Endodermal cell (in vitro differentiated cells): ENCODE measurements at regions not wholly inside any gene's neighbourhood (a gene's known extent, or its start where the extent isn't known, plus 50 kb on each side); places are given as distances from the start of the nearest gene placed in this dataset.

ENCODE experiments used
- DNase-seq: peaks from one replicate; pipeline ENCODE4 v3.0.0-alpha.2; 2017
- H3K27ac ChIP-seq: 2 replicates; pipeline ENCODE4 v1.5.1; 2013; ENCODE audit warnings: mild to moderate bottlenecking, low read depth, low read length, moderate library complexity
- H3K27me3 ChIP-seq: 2 replicates; pipeline ENCODE4 v1.6.1; 2013; ENCODE audit warnings: mild to moderate bottlenecking, low read length, moderate library complexity; ENCODE audit not compliant: insufficient read depth, control insufficient read depth, poor library complexity, severe bottlenecking
- H3K36me3 ChIP-seq: 2 replicates; pipeline ENCODE4 v1.7.0; 2013; ENCODE audit warnings: mild to moderate bottlenecking, low read length, moderate library complexity; ENCODE audit not compliant: control insufficient read depth, insufficient read depth
- H3K4me1 ChIP-seq: one replicate; pipeline ENCODE4 v1.7.0; 2013; ENCODE audit warnings: low read length; ENCODE audit not compliant: control insufficient read depth, insufficient read depth
- H3K4me3 ChIP-seq: 2 replicates; pipeline ENCODE4 v1.5.1; 2013; ENCODE audit warnings: mild to moderate bottlenecking, low read length, moderate library complexity
- H3K9ac ChIP-seq: 2 replicates; pipeline ENCODE4 v1.6.1; 2013; ENCODE audit warnings: mild to moderate bottlenecking, low read length, moderate library complexity; ENCODE audit not compliant: poor library complexity, severe bottlenecking; ENCODE audit errors: extremely low read depth
- H3K9me3 ChIP-seq: 2 replicates; pipeline ENCODE4 v1.6.1; 2013; ENCODE audit warnings: mild to moderate bottlenecking, low read length, moderate library complexity; ENCODE audit not compliant: control insufficient read depth
- H3K27ac Mint-ChIP-seq: 2 replicates; pipeline ENCODE4 v1.8.0; 2020; ENCODE audit warnings: mixed read lengths
- H3K27me3 Mint-ChIP-seq: 2 replicates; pipeline ENCODE4 v1.8.0; 2021; ENCODE audit warnings: mild to moderate bottlenecking, mixed read lengths; ENCODE audit not compliant: insufficient read depth
- H3K36me3 Mint-ChIP-seq: 2 replicates; pipeline ENCODE4 v1.8.0; 2020; ENCODE audit warnings: low read depth, mixed read lengths
- H3K4me1 Mint-ChIP-seq: 2 replicates; pipeline ENCODE4 v1.8.0; 2020; ENCODE audit warnings: mixed read lengths
- H3K4me3 Mint-ChIP-seq: 2 replicates; pipeline ENCODE4 v1.8.0; 2020; ENCODE audit warnings: mild to moderate bottlenecking, moderate library complexity, mixed read lengths
- H3K9me3 Mint-ChIP-seq: 2 replicates; pipeline ENCODE4 v1.8.0; 2020; ENCODE audit warnings: mild to moderate bottlenecking, mixed read lengths
- WGBS, 2 experiments: methylation state at CpG; one replicate each; pipeline versions ENCODE4 v1.1.5 to v1.1.7; 2013; ENCODE audit warnings: missing lambda C conversion rate in 2 of 2, mixed read lengths in 1 of 2; ENCODE audit not compliant: insufficient coverage in 1 of 2, insufficient read length in 1 of 2; 5-methylcytosine and 5-hydroxymethylcytosine counted together
- TF ChIP-seq, protein P1 (sequence below): fragments of 200-600 bp; sonication (generic); conservative IDR thresholded peaks from 2 replicates; pipeline ENCODE4 v1.5.0; 2021; ENCODE audit warnings: antibody characterized with exemption, mild to moderate bottlenecking

DNA sequence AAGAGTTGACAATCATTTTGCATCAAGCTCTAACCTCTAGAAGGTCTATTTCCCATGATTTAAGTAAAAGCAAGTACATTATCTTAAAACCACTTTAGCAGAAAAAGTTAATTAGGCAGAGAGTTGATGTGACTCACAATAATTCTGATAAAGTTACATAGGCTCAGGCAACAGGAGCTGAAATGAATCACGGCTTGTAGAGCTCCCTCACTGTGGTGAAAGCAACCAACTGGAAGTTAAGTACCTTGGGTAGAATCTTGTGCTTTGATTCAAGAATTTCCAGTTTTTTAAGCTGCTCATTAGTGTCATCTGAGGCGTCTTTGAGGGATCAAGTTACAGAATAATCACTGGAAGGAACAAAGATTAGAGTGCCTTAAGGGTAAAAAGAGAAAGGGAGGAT lies 68.9 kb upstream of the NFE2L3 start:
- 71 to 75% methylated on average over 2 of the region's 2 CpGs for WGBS, 2 experiments
- H3K4me3 Mint-ChIP-seq: no peak overlapping the region
- TF ChIP-seq, protein P1, sequence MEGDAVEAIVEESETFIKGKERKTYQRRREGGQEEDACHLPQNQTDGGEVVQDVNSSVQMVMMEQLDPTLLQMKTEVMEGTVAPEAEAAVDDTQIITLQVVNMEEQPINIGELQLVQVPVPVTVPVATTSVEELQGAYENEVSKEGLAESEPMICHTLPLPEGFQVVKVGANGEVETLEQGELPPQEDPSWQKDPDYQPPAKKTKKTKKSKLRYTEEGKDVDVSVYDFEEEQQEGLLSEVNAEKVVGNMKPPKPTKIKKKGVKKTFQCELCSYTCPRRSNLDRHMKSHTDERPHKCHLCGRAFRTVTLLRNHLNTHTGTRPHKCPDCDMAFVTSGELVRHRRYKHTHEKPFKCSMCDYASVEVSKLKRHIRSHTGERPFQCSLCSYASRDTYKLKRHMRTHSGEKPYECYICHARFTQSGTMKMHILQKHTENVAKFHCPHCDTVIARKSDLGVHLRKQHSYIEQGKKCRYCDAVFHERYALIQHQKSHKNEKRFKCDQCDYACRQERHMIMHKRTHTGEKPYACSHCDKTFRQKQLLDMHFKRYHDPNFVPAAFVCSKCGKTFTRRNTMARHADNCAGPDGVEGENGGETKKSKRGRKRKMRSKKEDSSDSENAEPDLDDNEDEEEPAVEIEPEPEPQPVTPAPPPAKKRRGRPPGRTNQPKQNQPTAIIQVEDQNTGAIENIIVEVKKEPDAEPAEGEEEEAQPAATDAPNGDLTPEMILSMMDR: no peak

DNA sequence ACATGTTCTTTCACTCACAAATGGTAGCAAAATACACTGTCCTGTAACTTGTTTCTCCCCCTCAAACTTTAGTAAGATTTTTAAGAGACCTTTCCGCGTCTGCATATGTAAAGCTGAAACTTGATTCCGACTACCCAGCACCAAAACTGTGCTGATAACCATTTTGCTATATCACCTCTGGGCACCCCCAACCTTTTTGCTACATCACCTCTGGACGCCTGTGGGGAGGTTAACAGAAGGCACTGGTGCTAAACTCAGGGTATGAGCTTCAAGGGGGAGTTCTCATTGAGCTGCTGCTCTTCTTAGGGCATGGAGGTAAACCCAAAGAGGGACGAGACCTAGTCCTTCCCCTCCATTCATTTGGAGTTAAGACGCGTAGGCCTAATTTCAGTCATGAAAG lies 67.6 kb upstream of the NFE2L3 start:
- 92 to 99% methylated on average over 7 of the region's 7 CpGs for WGBS, 2 experiments
- Mint-ChIP-seq H3K27me3 (peaks cover 2% of the 10 kb centered on the region), H3K27ac (no peak overlapping the region), H3K36me3 (no peaks in the 10 kb centered on the region), H3K4me1 (peaks cover 17% of the 10 kb centered on the region), H3K9me3 (no peaks in the 10 kb centered on the region), H3K4me3 (no peak overlapping the region)
- Histone ChIP-seq H3K27me3 (no peaks in the 10 kb centered on the region), H3K4me3 (no peak overlapping the region), H3K27ac (no peak overlapping the region), H3K9me3 (no peaks in the 10 kb centered on the region), H3K4me1 (no peaks in the 10 kb centered on the region), H3K9ac (no peak overlapping the region), H3K36me3 (no peaks in the 10 kb centered on the region)
- DNase-seq: no peak
- TF ChIP-seq, protein P1: no peak

More for the DNA sequence above, 68.9 kb upstream of the NFE2L3 start:
- Histone ChIP-seq H3K36me3 (no peaks in the 10 kb centered on the region), H3K27me3 (no peaks in the 10 kb centered on the region), H3K4me1 (peaks cover 3% of the 10 kb centered on the region), H3K9ac (no peak overlapping the region), H3K27ac (no peak overlapping the region), H3K4me3 (no peak overlapping the region), H3K9me3 (no peaks in the 10 kb centered on the region)
- Mint-ChIP-seq H3K27ac (no peak overlapping the region), H3K27me3 (peaks cover 5% of the 10 kb centered on the region), H3K36me3 (no peaks in the 10 kb centered on the region), H3K4me1 (peaks cover 20% of the 10 kb centered on the region), H3K9me3 (no peaks in the 10 kb centered on the region)
- no peak for DNase-seq

DNA sequence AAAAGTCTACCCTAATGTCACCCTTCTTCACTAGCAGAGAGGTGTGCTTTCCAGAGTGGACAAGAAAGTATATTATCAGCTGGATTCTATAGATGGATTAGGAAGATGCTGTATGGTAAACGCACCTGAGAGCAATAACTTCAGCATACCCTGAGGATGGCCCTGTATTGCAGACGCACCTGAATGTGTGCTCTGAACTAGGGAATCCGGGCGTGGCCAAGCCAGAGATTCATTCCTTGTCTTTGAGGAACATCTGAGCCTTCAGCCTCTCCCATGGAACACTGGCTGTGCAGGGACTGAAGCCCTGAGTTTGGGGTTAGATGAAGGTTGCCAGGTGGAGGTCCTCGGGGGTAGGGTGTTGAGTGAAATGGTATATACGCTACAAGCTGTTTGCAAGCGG lies 66.2 kb upstream of the NFE2L3 start:
- Histone ChIP-seq H3K27me3 (no peaks in the 10 kb centered on the region), H3K27ac (no peak overlapping the region), H3K4me1 (no peaks in the 10 kb centered on the region), H3K4me3 (no peak overlapping the region), H3K9me3 (no peaks in the 10 kb centered on the region), H3K9ac (no peak overlapping the region), H3K36me3 (no peaks in the 10 kb centered on the region)
- no peaks in the 10 kb centered on the region for H3K9me3 Mint-ChIP-seq
- TF ChIP-seq, protein P1: no peak
- peaks cover 20% of the 10 kb centered on the region for H3K4me1 Mint-ChIP-seq
- H3K27ac Mint-ChIP-seq: no peak overlapping the region
- no peak for DNase-seq
- H3K27me3 Mint-ChIP-seq: no peaks in the 10 kb centered on the region
- whole genome bisulfite sequencing, 2 experiments: 93 to 96% methylated on average over 3 to 7 of the region's 7 CpGs
- H3K36me3 Mint-ChIP-seq: no peaks in the 10 kb centered on the region
- H3K4me3 Mint-ChIP-seq: no peak overlapping the region
